Astrocyte (in vitro differentiated cells and primary cell): ENCODE measurements at regions not wholly inside any gene's neighbourhood (a gene's known extent, or its start where the extent isn't known, plus 50 kb on each side); places are given as distances from the start of the nearest gene placed in this dataset.

Experiments used
- DNase-seq: peaks from one replicate; pipeline ENCODE4 v3.0.0-alpha.2; 2010; ENCODE audit warnings: low read depth
- FAIRE-seq: peaks from 2 replicates; lab custom pipeline; 2011; peaks lifted over from hg19 to GRCh38; lab: Jason Lieb, UNC
- H2AFZ ChIP-seq: 2 replicates; pipeline ENCODE4 v1.6.0; 2012; ENCODE audit warnings: low read depth, low read length, inconsistent platforms
- H3K27ac ChIP-seq: 2 replicates; pipeline ENCODE4 v1.5.1; 2011; ENCODE audit warnings: low read depth, low read length, inconsistent platforms
- H3K27me3 ChIP-seq: 2 replicates; pipeline ENCODE4 v1.6.0; 2011; ENCODE audit warnings: low read length, inconsistent platforms; ENCODE audit not compliant: insufficient read depth
- H3K36me3 ChIP-seq: 2 replicates; pipeline ENCODE4 v1.5.1; 2011; ENCODE audit warnings: low read length, inconsistent platforms; ENCODE audit not compliant: insufficient read depth
- H3K4me1 ChIP-seq: 2 replicates; pipeline ENCODE4 v1.5.1; 2011; ENCODE audit warnings: low read length, inconsistent platforms; ENCODE audit not compliant: insufficient read depth
- H3K4me2 ChIP-seq: 2 replicates; pipeline ENCODE4 v1.6.0; 2012; ENCODE audit warnings: low read length, inconsistent platforms
- H3K4me3 ChIP-seq: 2 replicates; pipeline ENCODE4 v1.5.1; 2011; ENCODE audit warnings: low read depth, mild to moderate bottlenecking, low read length, inconsistent platforms; ENCODE audit not compliant: insufficient read depth
- H3K79me2 ChIP-seq: 2 replicates; pipeline ENCODE4 v1.6.0; 2012; ENCODE audit warnings: mild to moderate bottlenecking, low read length, inconsistent platforms; ENCODE audit not compliant: insufficient read depth
- H3K9ac ChIP-seq: 2 replicates; pipeline ENCODE4 v1.6.0; 2012; ENCODE audit warnings: mild to moderate bottlenecking, low read length, inconsistent platforms
- H3K9me3 ChIP-seq: 2 replicates; pipeline ENCODE4 v1.5.1; 2012; ENCODE audit warnings: low read depth, mild to moderate bottlenecking, low read length, inconsistent platforms; ENCODE audit not compliant: insufficient read depth
- H4K20me1 ChIP-seq: 2 replicates; pipeline ENCODE4 v1.6.0; 2012; ENCODE audit warnings: low read length, inconsistent platforms; ENCODE audit not compliant: insufficient read depth
- H3K27ac Mint-ChIP-seq: one replicate; pipeline ENCODE4 v1.8.0; 2021; ENCODE audit warnings: mild to moderate bottlenecking, mixed read lengths; ENCODE audit not compliant: unreplicated experiment
- H3K27me3 Mint-ChIP-seq: one replicate; pipeline ENCODE4 v1.8.0; 2021; ENCODE audit warnings: low read depth, mixed read lengths; ENCODE audit not compliant: unreplicated experiment
- H3K36me3 Mint-ChIP-seq: one replicate; pipeline ENCODE4 v1.8.0; 2021; ENCODE audit warnings: low read depth, mixed read lengths; ENCODE audit not compliant: unreplicated experiment
- H3K4me1 Mint-ChIP-seq: one replicate; pipeline ENCODE4 v1.8.0; 2021; ENCODE audit warnings: low read depth, mixed read lengths; ENCODE audit not compliant: unreplicated experiment
- H3K4me3 Mint-ChIP-seq: one replicate; pipeline ENCODE4 v1.8.0; 2021; ENCODE audit warnings: mild to moderate bottlenecking, moderate library complexity, mixed read lengths; ENCODE audit not compliant: unreplicated experiment
- H3K9me3 Mint-ChIP-seq: one replicate; pipeline ENCODE4 v1.8.0; 2021; ENCODE audit warnings: mild to moderate bottlenecking, mixed read lengths; ENCODE audit not compliant: unreplicated experiment
- EZH2 ChIP-seq: IDR thresholded peaks from 2 replicates; pipeline ENCODE4 v1.6.1; 2012; ENCODE audit warnings: mild to moderate bottlenecking, low read length, inconsistent platforms; ENCODE audit not compliant: insufficient read depth
- TF ChIP-seq, protein P1 (sequence below): IDR thresholded peaks from 2 replicates; pipeline ENCODE4 v1.5.1; 2011; ENCODE audit warnings: low read depth, mild to moderate bottlenecking, inconsistent platforms, low read length, moderate library complexity; ENCODE audit not compliant: insufficient read depth

DNA sequence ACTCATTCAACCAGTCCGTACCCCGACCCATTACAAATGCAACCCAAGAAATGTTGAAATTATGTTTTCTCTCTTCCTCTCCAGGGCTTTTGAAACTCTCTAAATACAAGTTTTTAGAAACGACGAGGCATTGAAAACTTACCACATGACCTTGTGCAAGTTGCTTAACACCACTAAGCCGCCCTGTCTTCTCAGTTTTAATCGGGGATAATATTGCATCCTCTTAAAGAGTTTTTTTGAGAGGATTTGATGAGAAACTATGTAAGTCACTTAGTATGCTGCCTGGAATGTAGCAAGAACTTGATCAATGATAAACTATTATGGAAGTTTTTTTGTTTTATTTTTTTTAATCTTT lies 149.0 kb upstream of the FAM20A start:
- FAIRE-seq = no peak
- no peak overlapping the region for H3K27ac Mint-ChIP-seq
- no peaks in the 10 kb centered on the region for H3K36me3 Mint-ChIP-seq
- no peaks in the 10 kb centered on the region for H3K4me1 Mint-ChIP-seq
- Histone ChIP-seq H3K9ac (no peak overlapping the region), H2AFZ (no peak overlapping the region), H3K27ac (no peak overlapping the region), H3K36me3 (no peaks in the 10 kb centered on the region), H3K27me3 (no peaks in the 10 kb centered on the region), H4K20me1 (no peaks in the 10 kb centered on the region), H3K4me1 (no peaks in the 10 kb centered on the region), H3K79me2 (no peaks in the 10 kb centered on the region), H3K9me3 (peaks cover 4% of the 10 kb centered on the region), H3K4me2 (no peak overlapping the region), H3K4me3 (no peak overlapping the region)
- H3K9me3 Mint-ChIP-seq = peaks cover 3% of the 10 kb centered on the region
- H3K27me3 Mint-ChIP-seq = no peaks in the 10 kb centered on the region
- DNase-seq = no peak
- no peak overlapping the region for H3K4me3 Mint-ChIP-seq
- TF ChIP-seq EZH2 = no peak
- TF ChIP-seq, protein P1, sequence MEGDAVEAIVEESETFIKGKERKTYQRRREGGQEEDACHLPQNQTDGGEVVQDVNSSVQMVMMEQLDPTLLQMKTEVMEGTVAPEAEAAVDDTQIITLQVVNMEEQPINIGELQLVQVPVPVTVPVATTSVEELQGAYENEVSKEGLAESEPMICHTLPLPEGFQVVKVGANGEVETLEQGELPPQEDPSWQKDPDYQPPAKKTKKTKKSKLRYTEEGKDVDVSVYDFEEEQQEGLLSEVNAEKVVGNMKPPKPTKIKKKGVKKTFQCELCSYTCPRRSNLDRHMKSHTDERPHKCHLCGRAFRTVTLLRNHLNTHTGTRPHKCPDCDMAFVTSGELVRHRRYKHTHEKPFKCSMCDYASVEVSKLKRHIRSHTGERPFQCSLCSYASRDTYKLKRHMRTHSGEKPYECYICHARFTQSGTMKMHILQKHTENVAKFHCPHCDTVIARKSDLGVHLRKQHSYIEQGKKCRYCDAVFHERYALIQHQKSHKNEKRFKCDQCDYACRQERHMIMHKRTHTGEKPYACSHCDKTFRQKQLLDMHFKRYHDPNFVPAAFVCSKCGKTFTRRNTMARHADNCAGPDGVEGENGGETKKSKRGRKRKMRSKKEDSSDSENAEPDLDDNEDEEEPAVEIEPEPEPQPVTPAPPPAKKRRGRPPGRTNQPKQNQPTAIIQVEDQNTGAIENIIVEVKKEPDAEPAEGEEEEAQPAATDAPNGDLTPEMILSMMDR = no peak

DNA sequence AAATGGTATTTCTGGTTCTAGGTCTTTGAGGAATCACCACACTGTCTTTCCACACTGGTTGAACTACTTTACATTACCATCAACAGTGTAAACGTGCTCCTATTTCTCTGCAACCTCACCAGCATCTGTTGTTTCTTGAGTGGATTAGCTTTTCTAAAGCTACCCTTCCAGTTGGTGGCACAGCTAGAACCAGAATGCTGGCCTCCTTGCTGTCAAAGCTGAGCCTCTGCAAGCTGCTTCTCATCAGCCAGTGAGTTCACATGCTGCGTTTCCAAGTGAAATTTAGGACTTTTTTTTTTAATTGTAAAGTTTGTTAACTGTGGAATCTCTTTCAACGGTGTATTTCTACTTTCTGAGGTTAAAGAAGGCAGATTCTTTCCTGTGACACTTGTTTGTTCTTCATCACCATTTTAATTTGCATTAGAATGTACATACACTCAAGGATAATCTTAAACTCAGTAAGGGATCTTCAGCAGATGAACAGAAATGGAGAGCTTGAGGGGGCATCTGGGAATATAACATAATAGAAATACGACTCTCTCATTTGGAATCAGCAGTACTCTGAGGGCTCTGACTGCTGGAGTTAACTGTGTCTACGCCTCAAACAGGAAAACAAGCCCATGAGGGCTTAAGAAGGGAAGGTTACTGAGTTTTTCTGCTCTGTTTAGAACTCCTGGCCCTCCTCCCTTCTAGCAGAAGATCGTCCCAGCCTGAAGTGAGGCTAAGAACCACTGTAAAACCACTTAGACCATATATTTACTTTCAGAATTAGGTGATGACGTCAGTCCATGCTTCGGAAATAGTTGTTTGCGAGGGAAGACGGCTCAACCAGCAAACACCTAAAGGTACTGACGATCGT lies 148.4 kb upstream of the FAM20A start:
- H3K4me3 Mint-ChIP-seq = no peak overlapping the region
- no peaks in the 10 kb centered on the region for H3K36me3 ChIP-seq
- H3K4me1 Mint-ChIP-seq = no peaks in the 10 kb centered on the region
- peaks cover 3% of the 10 kb centered on the region for H3K9me3 Mint-ChIP-seq
- H3K27ac Mint-ChIP-seq = no peak overlapping the region
- no peak overlapping the region for H3K4me2 ChIP-seq
- H3K36me3 Mint-ChIP-seq = no peaks in the 10 kb centered on the region
- H3K27me3 ChIP-seq = no peaks in the 10 kb centered on the region
- no peak overlapping the region for H2AFZ ChIP-seq
- H3K9ac ChIP-seq = no peak overlapping the region
- DNase-seq = no peak
- H3K27ac ChIP-seq = no peak overlapping the region
- peaks cover 4% of the 10 kb centered on the region for H3K9me3 ChIP-seq
- no peak for FAIRE-seq
- H4K20me1 ChIP-seq = no peaks in the 10 kb centered on the region
- H3K79me2 ChIP-seq = no peaks in the 10 kb centered on the region
- no peaks in the 10 kb centered on the region for H3K27me3 Mint-ChIP-seq
- H3K4me1 ChIP-seq = no peaks in the 10 kb centered on the region
- H3K4me3 ChIP-seq = no peak overlapping the region
- TF ChIP-seq, protein P1 = no peak
- no peak for TF ChIP-seq EZH2

DNA sequence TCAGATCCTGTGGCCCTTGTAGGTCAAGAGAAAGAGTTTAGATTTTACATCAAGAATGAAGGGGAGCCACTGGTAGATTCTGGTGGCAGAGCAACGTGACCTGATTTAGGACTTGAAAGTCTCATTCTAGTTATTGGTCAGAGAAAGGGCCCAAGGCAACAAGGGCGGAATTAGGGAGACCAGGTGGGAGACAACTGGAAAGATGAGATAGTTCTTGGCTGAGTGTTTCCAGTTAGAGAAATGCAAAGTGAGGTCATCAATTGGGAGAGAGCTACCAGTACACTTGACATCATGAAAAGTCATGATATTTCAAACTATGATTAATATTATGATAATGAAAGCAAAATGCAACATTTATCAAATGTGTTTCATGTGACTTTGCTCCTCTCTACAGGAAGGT lies 147.2 kb upstream of the FAM20A start:
- H3K9ac ChIP-seq = no peak overlapping the region
- no peaks in the 10 kb centered on the region for H3K36me3 ChIP-seq
- no peaks in the 10 kb centered on the region for H3K36me3 Mint-ChIP-seq
- no peaks in the 10 kb centered on the region for H4K20me1 ChIP-seq
- no peaks in the 10 kb centered on the region for H3K4me1 Mint-ChIP-seq
- no peaks in the 10 kb centered on the region for H3K79me2 ChIP-seq
- H3K27ac ChIP-seq = no peak overlapping the region
- no peak overlapping the region for H2AFZ ChIP-seq
- peaks cover 3% of the 10 kb centered on the region for H3K9me3 Mint-ChIP-seq
- no peaks in the 10 kb centered on the region for H3K27me3 Mint-ChIP-seq
- no peaks in the 10 kb centered on the region for H3K4me1 ChIP-seq
- no peak overlapping the region for H3K4me3 Mint-ChIP-seq
- no peak overlapping the region for H3K4me2 ChIP-seq
- FAIRE-seq (no peak), DNase-seq (no peak)
- TF ChIP-seq, protein P1 = no peak
- no peak for TF ChIP-seq EZH2
- H3K27me3 ChIP-seq = no peaks in the 10 kb centered on the region
- H3K4me3 ChIP-seq = no peak overlapping the region
- H3K27ac Mint-ChIP-seq = no peak overlapping the region
- peaks cover 4% of the 10 kb centered on the region for H3K9me3 ChIP-seq
